ENCODE measurements at regions not wholly inside any gene's neighbourhood (a gene's known extent, or its start where the extent isn't known, plus 50 kb on each side); places are given as distances from the start of the nearest gene placed in this dataset.
A peak's percentile ranks its signal among the peaks of the same experiment; 100 is the strongest.
"Not testable (repeated sequence)": the region's sequence is repeated elsewhere in the genome, so short reads cannot be mapped to it uniquely, and the experiment has no call there.

DNA sequence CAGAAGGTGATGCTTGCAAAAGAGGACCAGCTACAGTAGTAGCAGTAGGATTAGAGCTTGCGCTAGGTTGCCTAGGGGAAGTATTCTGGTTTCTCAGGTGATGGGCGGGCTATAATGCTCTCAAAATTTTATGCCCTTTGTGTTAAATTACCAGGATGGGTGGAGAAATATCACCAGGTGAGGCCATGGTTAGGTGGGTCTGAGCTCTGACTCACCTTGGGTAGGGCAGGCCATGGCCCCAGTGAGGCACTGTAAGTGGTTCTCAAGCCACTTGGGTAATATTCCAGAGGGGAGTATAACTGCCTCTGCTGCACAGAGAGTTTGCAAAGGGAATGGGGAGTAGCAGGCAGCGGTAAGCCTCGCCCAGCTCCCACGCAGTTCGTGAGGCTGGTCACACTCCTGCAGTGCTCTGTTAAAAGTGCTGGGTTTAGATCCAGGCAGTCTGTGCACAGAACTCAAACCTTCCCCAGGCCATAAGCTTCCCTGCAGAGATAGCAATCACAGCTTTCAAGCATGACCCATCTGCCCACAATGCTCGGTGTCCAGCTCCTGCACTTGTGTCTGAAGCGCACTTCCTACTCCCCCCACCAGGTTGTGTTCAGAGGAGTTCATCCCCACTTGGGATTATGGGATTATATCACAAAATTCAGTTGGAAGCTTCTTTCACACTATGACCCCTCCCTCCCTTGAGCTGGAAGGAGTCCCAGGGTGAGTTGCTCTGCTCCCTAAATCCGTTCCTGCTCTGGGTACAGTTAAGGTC lies 575.0 kb downstream of the CHSY3 start:
- DNase-seq (ENCODE audit: low read depth), result no peak

DNA sequence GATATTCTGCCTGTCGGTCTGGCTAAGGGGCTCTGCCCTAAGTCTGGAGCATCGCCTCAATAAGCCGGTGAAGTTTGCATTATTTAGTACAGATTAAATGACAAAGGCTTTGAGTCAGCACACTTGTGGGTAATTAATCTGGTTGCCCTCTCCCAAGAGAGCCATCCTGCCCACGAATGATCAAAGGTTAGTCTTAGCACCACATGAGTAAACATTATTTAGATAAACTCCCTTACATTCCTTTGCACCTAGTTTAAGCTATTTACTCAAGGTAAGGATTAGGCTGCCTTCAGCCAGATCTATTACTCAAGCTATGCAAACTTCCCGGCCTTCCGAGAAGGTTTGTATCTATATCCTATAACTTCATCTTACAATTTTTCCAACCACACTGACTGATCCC lies 572.1 kb downstream of the CHSY3 start:
- no peak for DNase-seq (ENCODE audit: low read depth)

DNA sequence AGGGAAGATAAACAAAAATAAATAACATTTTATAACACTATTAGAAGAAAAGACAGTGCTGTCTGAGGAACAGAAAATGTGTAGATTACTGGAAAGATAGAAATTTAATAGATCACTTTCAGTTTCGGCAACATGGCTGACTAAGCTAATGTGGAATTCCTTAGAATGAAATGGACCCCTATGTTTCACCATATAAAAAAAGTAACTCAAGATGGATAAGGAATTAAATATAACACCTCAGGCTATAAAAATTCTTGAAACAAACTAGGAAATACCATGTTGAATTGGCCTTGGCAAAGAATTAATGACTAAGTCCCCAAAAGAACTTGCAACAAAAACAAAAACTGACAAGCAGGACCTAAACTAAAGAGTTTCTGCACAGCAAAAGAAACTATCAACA lies 558.3 kb downstream of the CHSY3 start:
- no peak for DNase-seq (ENCODE audit: low read depth)

DNA sequence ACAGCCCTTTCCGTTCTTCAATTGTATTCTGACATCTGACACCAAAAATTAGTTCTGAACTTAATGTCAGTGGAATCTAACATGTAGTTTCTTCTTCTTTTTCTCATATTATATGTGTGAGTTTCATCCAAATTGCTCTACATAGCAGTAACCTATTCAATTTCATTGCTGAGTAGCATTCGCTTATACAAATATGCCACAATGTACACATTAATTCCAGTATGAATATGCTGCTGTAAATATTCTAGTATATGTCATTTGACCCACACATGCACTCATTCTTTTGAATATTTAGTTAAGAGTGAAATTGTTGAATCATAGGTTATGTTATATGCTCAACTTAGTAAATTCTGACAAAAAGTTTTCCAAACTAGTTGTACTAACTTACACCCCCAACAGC lies 550.9 kb downstream of the CHSY3 start:
- no peak for DNase-seq (ENCODE audit: low read depth)

DNA sequence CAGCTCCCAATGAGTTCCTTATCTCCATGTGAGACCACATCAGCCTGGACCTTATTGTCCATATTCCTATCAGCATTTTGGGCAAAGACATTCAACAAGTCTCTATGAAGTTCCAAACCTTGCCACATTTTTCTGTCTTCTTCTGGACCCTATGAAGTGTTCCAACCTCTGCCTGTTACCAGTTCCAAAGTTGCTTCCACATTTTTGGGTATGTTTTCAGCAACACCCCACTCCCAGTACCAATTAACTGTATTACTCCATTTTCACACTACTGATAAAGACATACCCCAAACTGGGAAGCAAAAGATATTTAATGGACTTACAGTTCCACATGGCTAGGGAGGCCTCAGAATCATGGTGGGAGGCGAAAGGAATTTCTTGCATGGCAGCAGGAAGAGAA lies 548.5 kb downstream of the CHSY3 start:
- DNase-seq (ENCODE audit: low read depth), result no peak

DNA sequence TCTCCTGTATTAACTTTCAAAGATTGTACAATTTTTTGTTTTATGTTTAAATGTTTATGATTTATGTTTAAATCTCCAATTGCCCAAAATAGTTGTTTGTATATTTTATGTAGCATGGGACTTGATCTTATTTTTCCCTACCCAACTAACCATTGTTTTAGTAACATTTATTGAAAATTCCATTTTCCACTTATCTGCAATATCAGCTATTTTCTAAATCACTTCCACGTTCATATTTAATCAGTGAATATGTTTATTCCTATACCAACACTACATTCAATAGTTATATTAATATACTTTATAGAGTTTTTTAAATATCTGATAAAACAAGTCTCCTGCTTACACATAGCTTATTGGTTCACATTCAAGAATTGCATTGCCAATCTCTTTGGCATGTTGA lies 532.2 kb downstream of the CHSY3 start:
- no peak for DNase-seq (ENCODE audit: low read depth)

DNA sequence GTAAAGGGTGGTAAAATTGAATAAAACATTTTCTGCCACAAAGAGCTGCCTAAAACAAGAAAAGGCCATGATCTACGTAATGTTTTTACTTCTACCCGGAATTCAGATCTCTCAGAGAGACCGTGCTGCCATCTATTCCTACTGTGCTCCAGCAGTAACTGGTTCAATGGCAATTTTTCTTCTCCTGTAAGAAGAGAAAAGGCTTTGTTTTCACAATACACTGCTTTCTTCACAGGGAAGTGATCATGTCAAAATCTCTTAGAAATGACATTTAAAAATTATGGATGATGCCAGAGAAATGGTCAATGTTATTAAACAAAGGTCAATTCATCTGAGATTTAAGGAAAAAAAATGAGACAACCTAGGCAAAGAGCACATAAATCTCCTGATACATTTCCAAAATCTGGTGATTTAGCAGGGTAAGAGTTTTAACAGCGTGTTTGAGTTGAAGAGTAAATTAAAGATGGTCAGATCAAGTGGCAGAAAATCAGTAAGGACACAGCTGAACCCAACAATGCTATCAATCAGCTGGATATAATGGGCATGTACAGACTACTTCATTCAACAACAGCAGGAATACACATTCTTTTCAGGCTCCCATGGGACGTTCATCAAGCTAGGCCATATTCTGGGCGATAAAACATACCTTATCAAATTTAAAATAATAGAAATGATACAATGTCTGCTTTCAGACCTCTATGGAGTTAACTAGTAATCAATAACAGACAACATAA lies 523.1 kb downstream of the CHSY3 start:
- DNase-seq (ENCODE audit: low read depth), result no peak

DNA sequence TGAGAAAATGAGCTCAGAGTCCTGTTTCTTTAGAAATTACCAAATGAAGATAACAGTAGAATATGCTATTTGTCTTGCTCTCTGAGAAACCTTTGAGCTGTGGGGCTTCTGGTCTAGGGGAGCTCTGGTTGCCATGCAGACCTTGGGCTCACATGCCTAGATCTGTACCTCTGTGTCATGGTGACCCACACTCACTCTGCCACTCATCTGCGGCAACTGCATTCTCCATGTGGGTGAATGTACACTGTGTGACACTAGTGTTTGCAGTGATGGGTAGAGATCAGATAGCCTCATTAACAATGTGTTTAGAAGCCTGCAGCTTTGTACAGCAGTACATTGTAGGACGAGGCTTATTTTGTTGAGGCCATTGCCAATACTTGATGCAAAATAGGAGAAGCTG lies 521.2 kb downstream of the CHSY3 start:
- no peak for DNase-seq (ENCODE audit: low read depth)

DNA sequence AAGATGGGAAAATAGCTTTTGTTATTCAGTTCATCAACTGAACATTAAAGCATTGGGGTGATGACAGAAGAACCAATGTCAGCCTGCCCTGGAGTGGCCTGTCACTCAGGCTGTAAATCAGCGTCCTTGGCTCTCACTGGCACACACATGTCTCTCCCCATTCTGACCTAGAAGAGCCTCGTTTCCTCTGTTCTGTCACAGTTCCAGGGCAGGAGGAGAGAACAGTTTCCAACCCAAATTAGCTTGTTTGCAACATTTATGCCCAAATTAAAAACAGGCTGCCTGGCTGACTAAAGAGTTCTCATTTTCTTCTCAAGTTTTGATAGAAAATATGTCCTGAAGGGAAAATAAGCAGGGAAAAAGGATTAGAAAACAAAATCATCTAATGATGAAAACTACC lies 520.1 kb downstream of the CHSY3 start:
- no peak for DNase-seq (ENCODE audit: low read depth)

DNA sequence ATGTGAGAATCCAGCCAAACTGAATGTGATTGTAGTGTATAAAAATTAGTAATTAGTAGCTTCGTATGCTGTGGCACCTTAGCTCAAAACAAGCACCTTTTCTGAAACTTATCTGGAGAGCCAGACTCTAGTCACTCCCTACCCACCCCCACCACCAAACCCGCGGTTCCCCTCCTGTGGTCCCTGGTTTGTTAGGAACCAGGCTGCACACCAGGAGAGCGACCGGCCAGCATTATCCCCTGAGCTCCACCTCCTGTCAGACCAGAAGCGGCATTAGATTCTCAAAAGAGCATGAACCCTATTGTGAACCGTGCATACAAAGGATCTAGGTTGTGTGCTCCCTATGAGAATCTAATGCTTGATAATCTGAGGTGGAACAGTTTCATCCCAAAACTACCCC lies 498.6 kb downstream of the CHSY3 start:
- DNase-seq (ENCODE audit: low read depth), result no peak

DNA sequence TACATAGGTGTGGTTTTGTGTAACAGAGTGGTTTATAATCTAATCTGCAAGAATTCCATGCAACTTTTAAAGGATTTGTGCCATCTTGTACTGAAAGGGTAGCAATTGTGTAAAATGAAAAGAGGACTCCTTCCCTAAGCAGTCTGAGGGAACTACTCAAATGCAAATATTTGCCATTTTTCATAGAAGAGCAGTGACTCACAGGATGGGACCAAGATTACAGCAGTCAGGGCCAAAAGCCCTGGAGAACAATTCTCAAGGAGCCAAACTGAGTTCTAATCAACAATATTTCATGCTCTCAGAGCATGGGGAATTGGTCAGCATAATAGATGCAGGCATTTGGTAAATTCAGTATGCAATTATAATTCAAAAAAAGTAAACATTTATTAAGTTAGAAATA lies 495.8 kb downstream of the CHSY3 start:
- DNase-seq (ENCODE audit: low read depth), result peak; percentile 22

DNA sequence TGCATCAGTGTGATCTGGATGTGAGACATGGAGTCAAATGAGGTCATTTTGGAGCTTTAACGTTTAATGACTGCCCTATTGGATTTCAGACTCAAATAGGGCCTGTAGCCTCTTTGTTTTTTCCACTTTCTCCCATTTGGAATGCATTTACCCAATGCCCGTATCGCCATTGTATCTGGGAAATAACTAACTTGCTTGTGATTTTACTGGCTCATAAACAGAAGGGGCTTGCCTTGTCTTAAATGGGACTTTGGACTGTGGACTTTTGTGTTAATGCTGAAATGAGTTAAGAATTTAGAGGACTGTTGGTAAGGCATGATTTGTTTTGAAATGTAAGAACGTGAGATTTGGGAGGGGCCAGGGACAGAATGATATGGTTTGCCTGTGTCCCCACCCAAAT lies 494.6 kb downstream of the CHSY3 start:
- no peak for DNase-seq (ENCODE audit: low read depth)

DNA sequence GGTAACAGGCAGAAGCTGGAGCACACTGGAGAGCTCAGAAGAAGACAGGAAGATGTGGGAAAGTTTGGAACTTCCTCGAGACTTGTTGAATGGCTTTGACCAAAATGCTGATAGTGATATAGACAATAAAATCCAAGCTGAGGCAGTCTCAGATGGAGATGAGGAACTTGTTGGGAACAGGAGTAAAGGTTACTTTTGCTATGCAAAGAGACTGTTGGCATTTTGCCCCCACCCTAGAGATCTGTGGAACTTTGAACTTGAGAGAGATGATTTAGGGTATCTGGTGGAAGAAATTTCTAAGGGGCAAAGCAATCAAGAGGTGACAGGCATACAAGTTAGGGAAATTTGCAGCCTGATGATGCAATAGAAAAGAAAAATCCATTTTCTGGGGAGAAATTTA lies 493.5 kb downstream of the CHSY3 start:
- DNase-seq (ENCODE audit: low read depth), result not testable (repeated sequence)

DNA sequence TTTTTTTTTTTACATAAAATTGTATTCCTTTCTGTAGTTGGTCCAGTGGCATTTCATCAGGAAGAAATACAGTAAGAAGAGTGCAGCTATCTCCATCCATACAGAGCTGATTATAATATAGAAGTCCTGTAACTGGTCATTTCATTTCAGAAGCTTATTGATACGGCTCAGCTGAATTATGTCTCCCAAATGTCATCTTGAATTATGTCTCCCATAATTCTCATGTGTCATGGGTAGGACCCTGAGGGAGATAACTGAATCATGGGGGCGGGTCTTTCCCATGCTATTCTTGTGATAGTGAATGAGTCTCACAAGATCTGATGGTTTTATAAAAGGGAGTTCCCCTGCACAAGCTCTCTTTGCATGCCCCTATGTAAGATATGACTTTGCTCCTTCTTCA lies 492.9 kb downstream of the CHSY3 start:
- no peak for DNase-seq (ENCODE audit: low read depth)

DNA sequence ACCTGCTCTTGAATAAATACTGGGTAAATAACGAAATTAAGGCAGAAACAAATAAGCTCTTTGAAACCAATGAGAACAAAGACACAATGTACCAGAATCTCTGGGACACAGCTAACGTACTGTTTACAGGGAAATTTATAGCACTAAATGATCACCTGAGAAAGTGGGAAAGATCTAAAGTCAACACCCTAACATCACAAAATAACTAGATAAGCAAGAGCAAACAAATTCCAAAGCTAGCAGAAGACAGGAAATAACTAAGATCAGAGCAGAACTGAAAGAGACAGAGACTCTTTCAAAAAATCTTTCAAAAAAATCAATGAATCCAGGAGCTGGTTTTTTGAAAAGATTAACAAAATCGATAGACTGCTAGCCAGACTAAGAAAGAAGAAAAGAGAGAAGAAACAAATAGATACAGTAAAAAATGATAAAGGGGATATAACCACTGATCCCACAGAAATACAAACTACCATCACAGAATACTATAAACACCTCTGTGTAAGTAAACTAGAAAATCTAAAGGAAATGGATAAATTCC lies 487.5 kb downstream of the CHSY3 start:
- not testable (repeated sequence) for DNase-seq (ENCODE audit: low read depth)

DNA sequence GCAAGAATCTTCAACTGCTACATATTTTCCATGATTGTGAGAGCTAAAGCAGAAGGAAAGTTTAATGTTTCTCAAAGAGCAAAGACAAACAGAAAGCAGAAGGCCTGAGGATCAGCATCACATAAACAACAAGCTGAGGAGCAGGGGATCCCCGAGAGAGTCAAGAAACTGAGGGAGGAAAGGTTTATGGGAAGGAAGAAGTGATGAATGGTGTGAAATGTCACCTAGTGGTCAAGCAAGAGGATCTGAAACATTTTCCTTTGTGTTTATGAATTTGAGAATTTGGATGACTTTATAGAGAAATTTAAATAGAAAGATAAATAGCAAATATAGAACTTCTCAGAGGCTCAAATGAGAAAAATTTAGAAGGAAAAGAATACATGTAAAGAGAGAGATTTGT lies 481.9 kb downstream of the CHSY3 start:
- DNase-seq (ENCODE audit: low read depth), result no peak

DNA sequence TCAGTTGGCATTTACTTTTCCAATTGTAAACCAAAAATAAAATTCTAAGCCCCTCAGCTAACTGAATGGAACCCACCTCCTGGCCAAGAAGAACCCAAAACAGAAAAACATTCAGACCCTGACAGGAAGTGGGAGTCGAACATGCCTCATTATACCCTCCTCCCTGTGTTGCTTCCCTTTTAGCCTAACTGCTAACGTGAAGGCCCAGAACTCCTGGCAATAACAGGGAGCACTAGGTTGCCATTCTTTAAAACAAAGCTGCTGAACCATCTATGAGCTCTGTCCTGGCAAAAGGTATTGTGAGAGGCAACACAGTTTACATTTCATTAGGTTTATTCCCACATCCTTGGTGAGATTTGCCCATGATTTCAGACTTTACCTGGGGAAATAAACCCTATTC lies 481.4 kb downstream of the CHSY3 start:
- no peak for DNase-seq (ENCODE audit: low read depth)

DNA sequence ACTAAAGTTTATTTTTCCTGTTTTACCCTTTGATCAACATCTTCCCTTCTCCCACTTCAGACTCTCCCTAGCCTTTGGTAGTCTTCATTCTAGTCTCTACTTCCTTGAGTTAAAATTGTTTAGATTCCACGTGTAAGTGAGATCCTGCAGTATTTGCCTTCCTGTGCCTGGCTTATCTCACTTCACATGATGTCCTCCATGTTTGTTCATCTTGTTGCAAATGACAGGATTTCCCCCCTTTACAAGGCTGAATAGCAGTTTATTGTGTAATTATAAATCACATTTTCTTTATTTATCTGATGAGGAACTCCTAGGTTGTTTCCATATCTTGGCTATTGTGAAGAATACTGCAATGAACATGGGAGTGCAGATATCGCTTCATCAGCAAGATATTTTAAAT lies 461.7 kb downstream of the CHSY3 start:
- no peak for DNase-seq (ENCODE audit: low read depth)

DNA sequence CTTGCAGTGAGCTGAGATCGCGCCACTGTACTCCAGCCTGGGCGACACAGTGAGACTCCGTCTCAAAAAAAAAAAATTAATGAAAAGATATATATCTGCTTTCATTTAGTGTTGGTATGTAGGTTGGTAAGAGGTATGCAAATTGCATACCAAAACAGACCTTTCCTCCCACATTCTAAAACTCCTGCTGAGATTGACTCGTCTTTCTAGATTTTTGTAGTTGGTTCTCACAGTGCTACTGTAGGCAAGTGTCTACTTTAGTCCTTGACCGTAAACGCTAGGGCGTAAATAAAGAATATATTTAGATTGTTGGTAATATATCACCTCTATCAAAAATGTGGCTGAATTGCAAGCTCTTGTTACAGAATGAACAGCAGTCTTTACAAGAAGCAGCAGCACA lies 445.9 kb downstream of the CHSY3 start:
- no peak for DNase-seq (ENCODE audit: low read depth)

DNA sequence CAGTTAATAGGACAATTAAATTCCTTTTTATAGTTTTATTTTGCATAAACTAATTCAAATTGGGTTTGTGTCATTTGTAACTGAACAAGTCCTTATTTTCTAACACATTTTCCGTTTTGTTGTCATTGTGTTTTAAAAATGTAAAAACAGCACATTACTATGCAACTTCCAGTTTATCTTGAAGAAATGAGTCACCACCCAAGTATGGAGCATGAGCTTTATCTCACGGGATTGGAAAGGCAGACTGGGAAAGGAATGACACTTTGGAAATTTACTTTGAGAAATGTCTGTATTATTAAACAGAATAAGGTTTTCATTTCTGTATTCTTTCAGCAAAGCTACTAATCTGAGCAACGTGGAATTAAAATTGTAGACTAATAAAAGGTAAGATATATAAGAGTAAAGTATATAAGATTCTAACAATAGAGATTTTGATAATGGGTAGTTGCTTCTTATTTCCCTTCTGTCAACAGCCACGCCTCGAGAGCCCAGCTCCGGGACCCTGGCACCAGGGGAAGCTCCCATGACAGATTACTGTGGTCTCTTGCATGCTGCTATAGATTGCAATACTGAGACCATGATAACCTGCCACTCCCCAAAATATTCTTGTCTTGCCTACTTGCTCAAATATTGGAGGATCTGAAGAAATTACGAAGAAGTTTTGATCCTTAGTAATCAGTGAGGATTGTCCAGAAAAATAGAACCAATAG lies 433.1 kb downstream of the CHSY3 start:
- DNase-seq (ENCODE audit: low read depth), result peak; percentile 26

DNA sequence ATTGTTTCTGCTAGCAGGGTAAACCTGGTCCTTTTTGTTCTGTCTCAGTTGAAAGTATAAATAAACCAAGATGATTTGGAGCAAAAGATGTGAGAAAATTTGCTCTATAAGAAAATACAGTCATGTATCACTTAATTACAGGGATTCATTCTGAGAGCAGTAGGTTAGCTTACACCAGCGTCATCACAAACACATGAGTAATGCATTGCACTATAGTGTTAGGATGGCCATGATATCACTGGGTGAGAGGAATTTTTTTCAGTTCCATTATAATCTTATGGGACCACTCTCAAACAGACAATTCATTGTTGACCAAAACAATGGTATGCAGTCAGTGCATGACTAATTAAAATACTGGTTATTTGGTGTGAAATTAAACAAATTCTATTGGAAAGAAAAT lies 430.9 kb downstream of the CHSY3 start:
- no peak for DNase-seq (ENCODE audit: low read depth)

DNA sequence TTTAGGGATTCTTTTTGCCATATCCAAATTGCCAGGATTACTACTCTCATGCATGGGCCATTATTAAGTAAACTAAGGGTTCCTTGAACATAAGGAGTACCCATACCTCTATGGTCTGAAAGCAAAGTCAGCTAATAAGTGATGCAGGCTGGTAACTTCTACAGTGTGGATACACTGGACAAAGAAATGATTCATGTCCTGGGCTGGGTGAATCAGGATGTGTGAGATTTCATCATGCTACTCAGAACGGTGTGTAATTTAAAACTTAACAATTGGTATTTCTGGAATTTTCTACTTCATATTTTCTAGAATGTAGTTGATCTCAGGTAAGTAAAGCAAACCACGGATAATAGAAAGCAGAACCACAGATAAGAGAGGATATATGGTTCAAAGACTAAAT lies 428.8 kb downstream of the CHSY3 start:
- peak; percentile 16 for DNase-seq (ENCODE audit: low read depth)

DNA sequence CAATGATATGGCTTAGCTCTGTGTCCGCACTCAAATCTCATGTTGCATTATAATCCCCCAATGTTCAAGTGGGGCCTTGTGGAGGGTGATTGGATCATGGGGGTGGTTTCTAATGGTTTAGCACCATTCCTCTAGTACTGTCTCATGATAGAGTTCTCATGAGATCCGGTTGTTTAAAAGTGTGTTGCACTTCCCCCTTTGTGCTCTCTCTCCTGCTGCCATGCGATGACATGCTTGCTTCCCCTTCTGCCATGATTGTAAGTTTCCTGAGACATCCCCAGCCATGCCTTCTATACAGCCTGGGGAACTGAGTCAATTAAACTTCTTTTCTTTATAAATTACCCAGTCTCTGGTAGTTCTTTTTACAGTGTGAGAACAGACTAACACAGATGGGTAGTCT lies 427.1 kb downstream of the CHSY3 start:
- DNase-seq (ENCODE audit: low read depth), result no peak

All from GM04504 (cell line).